IPS-18a (cell line): ENCODE measurements at regions not wholly inside any gene's neighbourhood (a gene's known extent, or its start where the extent isn't known, plus 50 kb on each side); places are given as distances from the start of the nearest gene placed in this dataset.

Experiments
- H3K27ac ChIP-seq: one replicate; pipeline ENCODE4 v1.5.1; 2013; ENCODE audit warnings: low read length
- H3K27me3 ChIP-seq: one replicate; pipeline ENCODE4 v1.6.1; 2013; ENCODE audit warnings: mild to moderate bottlenecking, low read length; ENCODE audit not compliant: control insufficient read depth, insufficient read depth
- H3K36me3 ChIP-seq: one replicate; pipeline ENCODE4 v1.6.1; 2013; ENCODE audit warnings: low read depth, low read length; ENCODE audit not compliant: control insufficient read depth
- H3K4me1 ChIP-seq: one replicate; pipeline ENCODE4 v1.6.1; 2013; ENCODE audit warnings: low read depth, low read length; ENCODE audit not compliant: control insufficient read depth
- H3K4me3 ChIP-seq: one replicate; pipeline ENCODE4 v1.5.1; 2013; ENCODE audit warnings: low read length
- H3K9ac ChIP-seq: one replicate; pipeline ENCODE4 v1.6.1; 2013; ENCODE audit warnings: mild to moderate bottlenecking, low read length, moderate library complexity
- H3K9me3 ChIP-seq: one replicate; pipeline ENCODE4 v1.6.1; 2013; ENCODE audit warnings: low read depth, low read length; ENCODE audit not compliant: control insufficient read depth

GRCh38 chr12:11963841-11964471 lies 106.8 kb upstream of the BCL2L14 start:
- Histone ChIP-seq H3K9me3 (no peaks in the 10 kb centered on the region), H3K36me3 (no peaks in the 10 kb centered on the region), H3K27ac (no peak overlapping the region), H3K4me3 (no peak overlapping the region), H3K4me1 (peaks cover 8% of the 10 kb centered on the region), H3K9ac (no peak overlapping the region), H3K27me3 (no peaks in the 10 kb centered on the region)

- no peaks in the 10 kb centered on the region for H3K9me3 ChIP-seq
- H3K36me3 ChIP-seq = no peaks in the 10 kb centered on the region
- H3K27me3 ChIP-seq = no peaks in the 10 kb centered on the region
- peaks cover 19% of the 10 kb centered on the region for H3K4me1 ChIP-seq
- H3K4me3 ChIP-seq = no peak overlapping the region
- H3K9ac ChIP-seq = no peak overlapping the region
- no peak overlapping the region for H3K27ac ChIP-seq
Observed at GRCh38 chr12:11965258-11965910, 105.4 kb upstream of the BCL2L14 start.

- H3K36me3 ChIP-seq = no peaks in the 10 kb centered on the region
- no peak overlapping the region for H3K27ac ChIP-seq
- H3K27me3 ChIP-seq = no peaks in the 10 kb centered on the region
- H3K9ac ChIP-seq = no peak overlapping the region
- H3K4me3 ChIP-seq = no peak overlapping the region
- peaks cover 23% of the 10 kb centered on the region for H3K4me1 ChIP-seq
- H3K9me3 ChIP-seq = no peaks in the 10 kb centered on the region
Observed at GRCh38 chr12:11967376-11968047, 103.2 kb upstream of the BCL2L14 start.

GRCh38 chr12:11968048-11968383 lies 102.7 kb upstream of the BCL2L14 start:
- Histone ChIP-seq H3K27me3 (no peaks in the 10 kb centered on the region), H3K4me1 (peaks cover 23% of the 10 kb centered on the region), H3K36me3 (no peaks in the 10 kb centered on the region), H3K27ac (no peak overlapping the region), H3K4me3 (no peak overlapping the region), H3K9me3 (no peaks in the 10 kb centered on the region), H3K9ac (no peak overlapping the region)

GRCh38 chr12:11968516-11968915 lies 102.2 kb upstream of the BCL2L14 start:
- Histone ChIP-seq H3K27ac (no peak overlapping the region), H3K36me3 (no peaks in the 10 kb centered on the region), H3K27me3 (no peaks in the 10 kb centered on the region), H3K9me3 (no peaks in the 10 kb centered on the region), H3K4me3 (no peak overlapping the region), H3K4me1 (peaks cover 23% of the 10 kb centered on the region), H3K9ac (no peak overlapping the region)

- Histone ChIP-seq H3K27ac (peak overlapping the region; percentile 15), H3K36me3 (no peaks in the 10 kb centered on the region), H3K27me3 (peaks cover 4% of the 10 kb centered on the region), H3K9ac (no peak overlapping the region), H3K4me3 (peak overlapping the region; percentile 11), H3K9me3 (no peaks in the 10 kb centered on the region), H3K4me1 (peaks cover 23% of the 10 kb centered on the region)
Observed at GRCh38 chr12:11969437-11970154, 101.1 kb upstream of the BCL2L14 start.

GRCh38 chr12:11970155-11970520 lies 100.6 kb upstream of the BCL2L14 start:
- Histone ChIP-seq H3K4me3 (peak overlapping the region; percentile 11), H3K27me3 (peaks cover 4% of the 10 kb centered on the region), H3K9ac (no peak overlapping the region), H3K27ac (peak overlapping the region; percentile 15), H3K9me3 (no peaks in the 10 kb centered on the region), H3K36me3 (no peaks in the 10 kb centered on the region), H3K4me1 (peaks cover 23% of the 10 kb centered on the region)

GRCh38 chr12:11973396-11973795 lies 97.3 kb upstream of the BCL2L14 start:
- Histone ChIP-seq H3K36me3 (no peaks in the 10 kb centered on the region), H3K9me3 (no peaks in the 10 kb centered on the region), H3K9ac (no peak overlapping the region), H3K4me3 (no peak overlapping the region), H3K27ac (no peak overlapping the region), H3K27me3 (peaks cover 4% of the 10 kb centered on the region), H3K4me1 (peaks cover 21% of the 10 kb centered on the region)

- Histone ChIP-seq H3K4me1 (no peaks in the 10 kb centered on the region), H3K36me3 (no peaks in the 10 kb centered on the region), H3K27me3 (peaks cover 4% of the 10 kb centered on the region), H3K4me3 (no peak overlapping the region), H3K9ac (no peak overlapping the region), H3K9me3 (no peaks in the 10 kb centered on the region), H3K27ac (no peak overlapping the region)
Observed at GRCh38 chr12:11976005-11976404, 94.7 kb upstream of the BCL2L14 start.

GRCh38 chr12:11978726-11979384 lies 91.9 kb upstream of the BCL2L14 start:
- H3K4me1 ChIP-seq = no peaks in the 10 kb centered on the region
- H3K9ac ChIP-seq = no peak overlapping the region
- peaks cover 4% of the 10 kb centered on the region for H3K27me3 ChIP-seq
- no peaks in the 10 kb centered on the region for H3K9me3 ChIP-seq
- no peak overlapping the region for H3K27ac ChIP-seq
- no peaks in the 10 kb centered on the region for H3K36me3 ChIP-seq
- no peak overlapping the region for H3K4me3 ChIP-seq

- H3K4me3 ChIP-seq = no peak overlapping the region
- no peaks in the 10 kb centered on the region for H3K9me3 ChIP-seq
- no peak overlapping the region for H3K9ac ChIP-seq
- no peaks in the 10 kb centered on the region for H3K36me3 ChIP-seq
- H3K27ac ChIP-seq = no peak overlapping the region
- no peaks in the 10 kb centered on the region for H3K4me1 ChIP-seq
- H3K27me3 ChIP-seq = no peaks in the 10 kb centered on the region
Observed at GRCh38 chr12:11980115-11980514, 90.6 kb upstream of the BCL2L14 start.
